Mucosa of descending colon (tissue), 3 donors: ENCODE measurements at regions not wholly inside any gene's neighbourhood (a gene's known extent, or its start where the extent isn't known, plus 50 kb on each side); places are given as distances from the start of the nearest gene placed in this dataset.

Source experiments
- ATAC-seq: fragments of 200-7000 bp; cut with Tn5 transposase; one replicate; pipeline ENCODE4 v1.9.1; 2020; ENCODE audit warnings: mild to moderate bottlenecking, moderate library complexity
- DNase-seq, 3 donors: peaks; one replicate each; pipeline ENCODE4 v3.0.0-alpha.2; 2020
- H3K36me3 ChIP-seq: fragments of 200-600 bp; one replicate; pipeline ENCODE4 v1.8.0; 2021; ENCODE audit warnings: low read depth, mild to moderate bottlenecking
- H3K4me1 ChIP-seq: fragments of 200-600 bp; one replicate; pipeline ENCODE4 v1.8.0; 2021; ENCODE audit warnings: low read depth, mild to moderate bottlenecking
- H3K4me3 ChIP-seq: fragments of 200-600 bp; one replicate; pipeline ENCODE4 v1.8.0; 2021; ENCODE audit warnings: mild to moderate bottlenecking
- H3K9me3 ChIP-seq: fragments of 200-600 bp; one replicate; pipeline ENCODE4 v1.8.0; 2021; ENCODE audit warnings: mild to moderate bottlenecking
- intact Hi-C, 2 donors: fragments of 100-400 bp; cut with DNase I in 1 of 2; cut with micrococcal nuclease in 1 of 2; formaldehyde crosslinking; loops; one replicate each; pipeline versions ENCODE4 v1.11.0 to v1.11.1; 2022; cut with DNase I, micrococcal nuclease
- TF ChIP-seq, protein P1 (sequence below): fragments of 200-600 bp; IDR thresholded peaks from one replicate; pipeline ENCODE4 v1.8.0; 2022; ENCODE audit warnings: antibody characterized with exemption, mild to moderate bottlenecking
- donor health status: DM: no; HTN: no; CAD: no; lungs with moderate emphysema.
- donor health status: DM: no; HTN: no; CAD: no.
- donor health status: DM: no; HTN: yes; CAD: no.

DNA sequence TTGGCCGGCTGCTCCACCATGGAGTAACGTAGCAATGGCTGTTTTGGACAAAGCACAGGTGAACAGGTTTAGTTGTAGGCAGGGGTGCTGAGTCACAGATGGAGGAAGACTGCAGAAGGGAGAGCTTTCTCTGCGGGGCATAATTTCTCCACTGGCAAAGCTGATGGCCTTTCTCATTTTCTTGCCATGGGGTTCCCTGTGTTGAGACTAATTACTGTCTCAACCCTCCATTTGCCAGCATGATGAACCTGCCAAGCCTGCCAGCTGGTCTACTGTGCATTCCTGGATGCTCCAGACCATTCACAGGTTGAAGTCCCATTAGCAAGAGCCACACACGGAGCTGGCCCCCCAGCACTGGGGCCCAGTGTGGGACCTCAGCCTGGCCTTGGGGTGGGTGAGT is 202.4 kb downstream of the BARX2 start:
- H3K36me3 ChIP-seq: no peaks in the 10 kb centered on the region
- DNase-seq: no peak
- TF ChIP-seq, protein P1, sequence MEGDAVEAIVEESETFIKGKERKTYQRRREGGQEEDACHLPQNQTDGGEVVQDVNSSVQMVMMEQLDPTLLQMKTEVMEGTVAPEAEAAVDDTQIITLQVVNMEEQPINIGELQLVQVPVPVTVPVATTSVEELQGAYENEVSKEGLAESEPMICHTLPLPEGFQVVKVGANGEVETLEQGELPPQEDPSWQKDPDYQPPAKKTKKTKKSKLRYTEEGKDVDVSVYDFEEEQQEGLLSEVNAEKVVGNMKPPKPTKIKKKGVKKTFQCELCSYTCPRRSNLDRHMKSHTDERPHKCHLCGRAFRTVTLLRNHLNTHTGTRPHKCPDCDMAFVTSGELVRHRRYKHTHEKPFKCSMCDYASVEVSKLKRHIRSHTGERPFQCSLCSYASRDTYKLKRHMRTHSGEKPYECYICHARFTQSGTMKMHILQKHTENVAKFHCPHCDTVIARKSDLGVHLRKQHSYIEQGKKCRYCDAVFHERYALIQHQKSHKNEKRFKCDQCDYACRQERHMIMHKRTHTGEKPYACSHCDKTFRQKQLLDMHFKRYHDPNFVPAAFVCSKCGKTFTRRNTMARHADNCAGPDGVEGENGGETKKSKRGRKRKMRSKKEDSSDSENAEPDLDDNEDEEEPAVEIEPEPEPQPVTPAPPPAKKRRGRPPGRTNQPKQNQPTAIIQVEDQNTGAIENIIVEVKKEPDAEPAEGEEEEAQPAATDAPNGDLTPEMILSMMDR: no peak
- intact Hi-C loops: no loop called here
- H3K4me1 ChIP-seq: no peaks in the 10 kb centered on the region
- no peak overlapping the region for H3K4me3 ChIP-seq
- no peak for ATAC-seq
- no peaks in the 10 kb centered on the region for H3K9me3 ChIP-seq

DNA sequence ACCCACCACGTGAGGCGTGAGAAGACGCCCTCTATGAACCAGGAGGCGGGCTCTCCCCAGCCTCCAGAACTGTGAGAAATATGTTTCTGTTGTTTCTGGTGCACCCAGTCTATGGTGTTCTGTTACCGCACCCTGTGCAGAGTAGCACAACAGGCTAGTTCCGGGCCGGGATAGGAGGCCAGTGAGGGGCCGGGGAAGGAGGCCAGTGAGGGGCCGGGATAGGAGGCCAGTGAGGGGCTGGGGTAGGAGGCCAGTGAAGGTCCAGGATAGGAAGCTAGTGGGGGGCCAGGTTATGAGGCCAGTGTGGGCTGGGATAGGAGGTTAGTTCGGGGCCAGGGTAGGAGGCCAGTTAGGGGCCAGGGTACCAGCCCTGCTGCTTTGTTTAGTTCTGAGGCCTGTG is 204.6 kb downstream of the BARX2 start:
- H3K4me3 ChIP-seq: no peak overlapping the region
- intact Hi-C loops: no loop called here
- TF ChIP-seq, protein P1: no peak
- peak; percentile 43 for ATAC-seq
- no peak for DNase-seq
- H3K4me1 ChIP-seq: no peaks in the 10 kb centered on the region
- no peaks in the 10 kb centered on the region for H3K9me3 ChIP-seq
- H3K36me3 ChIP-seq: no peaks in the 10 kb centered on the region

DNA sequence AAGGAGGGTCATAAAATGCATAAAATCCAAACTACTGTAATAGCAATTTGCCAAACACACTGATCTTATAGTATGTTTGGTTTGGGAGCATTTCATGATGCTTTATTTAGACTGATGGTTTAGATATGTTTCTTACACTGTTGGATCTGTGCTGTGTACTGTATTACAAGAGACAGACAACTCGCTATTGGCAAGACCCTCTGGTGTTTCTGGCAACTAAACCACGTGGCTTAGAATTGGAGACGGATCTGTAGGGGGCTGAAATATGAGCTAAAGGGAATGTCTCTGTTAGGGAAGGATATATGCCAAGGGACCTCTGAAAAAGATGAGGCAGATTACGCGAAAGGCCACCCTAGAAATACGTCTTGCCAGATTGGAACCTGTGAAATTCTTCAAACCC is 208.7 kb downstream of the BARX2 start:
- DNase-seq: no peak
- Histone ChIP-seq H3K4me1 (no peaks in the 10 kb centered on the region), H3K36me3 (no peaks in the 10 kb centered on the region), H3K9me3 (no peaks in the 10 kb centered on the region), H3K4me3 (no peak overlapping the region)
- intact Hi-C loops: no loop called here
- no peak for ATAC-seq
- TF ChIP-seq, protein P1: no peak

DNA sequence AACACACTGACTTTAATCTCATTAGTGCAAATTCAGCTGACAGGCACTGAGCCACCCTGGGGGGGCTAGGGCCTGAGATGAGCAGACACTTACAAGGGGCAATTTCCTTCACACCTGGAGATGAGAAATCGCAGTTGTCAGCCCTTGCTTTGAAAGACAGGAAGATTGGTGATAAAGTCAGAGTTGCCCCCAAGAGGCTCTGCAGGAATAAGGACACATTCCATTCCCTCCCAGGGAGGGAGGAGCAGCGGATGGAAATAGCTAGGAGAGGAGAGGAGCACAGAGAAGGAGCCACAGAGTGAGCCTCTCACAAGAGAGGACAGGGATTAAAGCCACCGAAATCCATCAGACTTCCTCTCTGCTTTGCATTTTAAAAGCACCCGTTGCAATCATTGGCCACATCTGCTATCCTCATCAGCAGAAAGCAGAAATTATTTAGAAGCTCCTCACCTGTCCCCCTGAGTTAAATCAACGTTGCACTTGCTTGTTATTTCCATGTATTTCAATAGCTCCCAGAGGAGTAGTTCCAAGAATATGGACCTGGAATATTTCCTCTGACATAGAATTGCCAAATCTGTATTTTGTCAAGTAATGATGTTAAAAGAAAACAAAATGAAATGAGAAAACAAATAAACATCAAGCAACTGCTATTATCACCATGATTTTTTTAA is 213.7 kb downstream of the BARX2 start:
- intact Hi-C loops: no loop called here
- no peak for ATAC-seq
- Histone ChIP-seq H3K4me1 (no peaks in the 10 kb centered on the region), H3K36me3 (no peaks in the 10 kb centered on the region), H3K4me3 (no peak overlapping the region), H3K9me3 (no peaks in the 10 kb centered on the region)
- TF ChIP-seq, protein P1: no peak
- no peak for DNase-seq

DNA sequence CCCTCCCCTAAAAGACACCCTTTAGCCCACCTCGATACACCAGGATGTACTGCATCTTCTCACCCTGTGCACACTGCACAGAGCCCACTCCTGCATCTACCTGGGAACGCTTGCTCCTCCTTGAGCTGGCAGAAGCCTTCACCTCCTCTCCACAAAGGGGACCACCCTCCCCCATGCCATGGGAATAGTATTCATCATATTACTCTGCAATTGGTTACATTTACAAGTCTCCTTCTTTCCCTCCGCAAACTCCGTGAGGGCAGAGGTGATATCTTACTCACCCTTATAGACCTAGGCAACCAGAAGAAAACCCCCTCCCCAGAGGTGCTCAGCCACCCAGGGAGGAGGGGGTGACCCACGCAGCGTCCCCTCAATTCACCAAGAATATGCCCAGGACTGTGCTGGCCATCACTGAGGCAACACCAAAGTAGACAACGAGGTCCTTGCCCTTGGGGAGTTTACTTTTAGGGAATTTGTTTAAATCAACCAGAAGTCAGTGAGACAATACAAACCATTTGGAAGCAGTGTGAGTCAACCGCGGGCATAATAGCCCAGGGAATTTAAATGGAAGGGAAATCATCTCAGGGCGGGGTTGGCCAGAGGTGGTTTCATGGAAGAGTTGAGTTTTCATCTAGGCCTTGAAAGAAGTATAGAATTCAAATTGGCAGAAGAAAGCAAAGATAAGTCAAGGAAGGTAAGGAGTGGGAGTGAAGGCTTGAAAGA is 214.5 kb downstream of the BARX2 start:
- Histone ChIP-seq H3K4me3 (no peak overlapping the region), H3K9me3 (no peaks in the 10 kb centered on the region), H3K36me3 (no peaks in the 10 kb centered on the region), H3K4me1 (no peaks in the 10 kb centered on the region)
- intact Hi-C loops: no loop called here
- DNase-seq (no peak), ATAC-seq (no peak)
- TF ChIP-seq, protein P1: no peak
